Heart right ventricle (tissue), 16 donors: ENCODE measurements at regions not wholly inside any gene's neighbourhood (a gene's known extent, or its start where the extent isn't known, plus 50 kb on each side); places are given as distances from the start of the nearest gene placed in this dataset.

ENCODE experiments used
- ATAC-seq, 8 donors: fragments of 200-7000 bp; cut with Tn5 transposase; one replicate each; pipeline ENCODE4 v1.9.1; 2020; ENCODE audit warnings: mild to moderate bottlenecking in 8 of 8, moderate library complexity in 8 of 8, moderate number of reproducible peaks in 1 of 8
- DNase-seq, 2 donors: peaks; one replicate each; pipeline ENCODE4 v3.0.0-alpha.2; 2020
- H3K27ac ChIP-seq, 10 donors: fragments of 200-600 bp; sonication (generic) in 2 of 10; one replicate each; pipeline versions ENCODE4 v1.5.0 to v1.8.0; 2020 to 2022; ENCODE audit warnings: mild to moderate bottlenecking in 3 of 10
- H3K27me3 ChIP-seq, 7 donors: fragments of 200-600 bp; one replicate each; pipeline ENCODE4 v1.8.0; 2021 to 2022; ENCODE audit warnings: mild to moderate bottlenecking in 2 of 7
- H3K36me3 ChIP-seq, 9 donors: fragments of 200-600 bp; sonication (generic) in 1 of 9; one replicate each; pipeline versions ENCODE4 v1.5.0 to v1.8.0; 2020 to 2022; ENCODE audit warnings: mild to moderate bottlenecking in 2 of 9
- H3K4me1 ChIP-seq, 9 donors: fragments of 200-600 bp; sonication (generic) in 1 of 9; one replicate each; pipeline versions ENCODE4 v1.5.0 to v1.8.0; 2020 to 2022; ENCODE audit warnings: mild to moderate bottlenecking in 4 of 9
- H3K4me3 ChIP-seq, 10 donors: fragments of 200-600 bp; sonication (generic) in 2 of 10; one replicate each; pipeline versions ENCODE4 v1.5.0 to v1.8.0; 2020 to 2022; ENCODE audit warnings: mild to moderate bottlenecking in 7 of 10, moderate library complexity in 2 of 10
- H3K9me3 ChIP-seq, 11 donors: fragments of 200-600 bp in 10 of 11; sonication (generic) in 2 of 11; one replicate each; pipeline versions ENCODE4 v1.5.0 to v1.8.0; 2013 to 2022; ENCODE audit warnings: mild to moderate bottlenecking in 2 of 11, control low read depth in 1 of 11, moderate library complexity in 1 of 11
- WGBS, 2 donors: extraction: QIAGEN DNeasy Blood & Tissue Kit; methylation state at CpG; one replicate each; pipeline ENCODE4 v1.1.7; 2013; ENCODE audit warnings: inconsistent platforms in 1 of 2; 5-methylcytosine and 5-hydroxymethylcytosine counted together
- intact Hi-C, 10 donors: fragments of 100-400 bp; cut with DNase I; formaldehyde crosslinking; loops; one replicate each; pipeline versions ENCODE4 v1.11.1 to v1.14.2; 2022
- TF ChIP-seq, protein P1 (sequence below), 9 donors: fragments of 200-600 bp; sonication (generic) in 2 of 9; IDR thresholded peaks; one replicate each; pipeline versions ENCODE4 v1.5.0 to v1.8.0; 2021 to 2022; ENCODE audit warnings: antibody characterized with exemption in 9 of 9, mild to moderate bottlenecking in 5 of 9, moderate library complexity in 1 of 9
- donor health status: Arrhythmogenic right ventricular cardiomyopathy.
- donor health status: ischemic (EF 13 %, LVEDD 7.1; RV severe dilation, severe dysfunction).
- donor health status: healthy with polysubstance abuse.
- donor health status: DM: no; HTN: yes; CAD: no.
- donor health status: DM: no; HTN: no; CAD: no.
- donor health status: ischemic (EF 25% LVEDD 6.9; RV normal size, moderate dysfunction).
- donor health status: ischemic (EF 25% LVEDD 5.7; RV mildly dilated, moderate dysfunction).
- donor health status: healthy.
- donor health status: DM: yes; HTN: yes; CAD: no.
- donor health status: Ischemic cardiomyopathy.
- donor health status: ischemic (EF 35%, LVEDD 5.7; RV mildly dilated, moderate dysfunction).
- donor health status: nonischemic (EF 11% LVEDD 7.7; RV severe dilation, severe dysfunction).
- donor health status: DM: yes; HTN: yes; CAD: no.
- donor health status: PGD.
- donor health status: ischemic (EF 29% LVEDD 5.4; RV normal size, mild dysfunction).
- donor health status: nonischemic (EF 23%, LVEDD 6.1; RV moderate dilation, normal function).

- Histone ChIP-seq H3K4me1 (peaks cover 0 to 4% (median 0%) of the 10 kb centered on the region in 9 donors), H3K27me3 (no peaks in the 10 kb centered on the region), H3K9me3 (peaks cover 0 to 7% (median 0%) of the 10 kb centered on the region in 11 donors), H3K4me3 (no peak overlapping the region), H3K36me3 (no peaks in the 10 kb centered on the region), H3K27ac (no peak overlapping the region)
- DNase-seq = no peak
- intact Hi-C loops = no loop called here
- no peak for ATAC-seq
- TF ChIP-seq, protein P1, sequence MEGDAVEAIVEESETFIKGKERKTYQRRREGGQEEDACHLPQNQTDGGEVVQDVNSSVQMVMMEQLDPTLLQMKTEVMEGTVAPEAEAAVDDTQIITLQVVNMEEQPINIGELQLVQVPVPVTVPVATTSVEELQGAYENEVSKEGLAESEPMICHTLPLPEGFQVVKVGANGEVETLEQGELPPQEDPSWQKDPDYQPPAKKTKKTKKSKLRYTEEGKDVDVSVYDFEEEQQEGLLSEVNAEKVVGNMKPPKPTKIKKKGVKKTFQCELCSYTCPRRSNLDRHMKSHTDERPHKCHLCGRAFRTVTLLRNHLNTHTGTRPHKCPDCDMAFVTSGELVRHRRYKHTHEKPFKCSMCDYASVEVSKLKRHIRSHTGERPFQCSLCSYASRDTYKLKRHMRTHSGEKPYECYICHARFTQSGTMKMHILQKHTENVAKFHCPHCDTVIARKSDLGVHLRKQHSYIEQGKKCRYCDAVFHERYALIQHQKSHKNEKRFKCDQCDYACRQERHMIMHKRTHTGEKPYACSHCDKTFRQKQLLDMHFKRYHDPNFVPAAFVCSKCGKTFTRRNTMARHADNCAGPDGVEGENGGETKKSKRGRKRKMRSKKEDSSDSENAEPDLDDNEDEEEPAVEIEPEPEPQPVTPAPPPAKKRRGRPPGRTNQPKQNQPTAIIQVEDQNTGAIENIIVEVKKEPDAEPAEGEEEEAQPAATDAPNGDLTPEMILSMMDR (IDR thresholded peaks at IDR 0.05) = no peak
Measured at GRCh38 chr12:91902860-91903683, 242.6 kb downstream of the BTG1 start.

GRCh38 chr12:91901381-91902074 is 244.1 kb downstream of the BTG1 start:
- ATAC-seq (no peak), DNase-seq (no peak)
- WGBS, 2 donors = 93 to 94% methylated on average over 3 of the region's 3 CpGs
- intact Hi-C loops = no loop called here
- Histone ChIP-seq H3K36me3 (no peaks in the 10 kb centered on the region), H3K9me3 (peaks cover 0 to 7% (median 0%) of the 10 kb centered on the region in 11 donors), H3K27ac (no peak overlapping the region), H3K4me1 (peaks cover 0 to 14% (median 2%) of the 10 kb centered on the region in 9 donors), H3K27me3 (no peaks in the 10 kb centered on the region), H3K4me3 (no peak overlapping the region)
- TF ChIP-seq, protein P1 (IDR thresholded peaks at IDR 0.05) = no peak

DNA sequence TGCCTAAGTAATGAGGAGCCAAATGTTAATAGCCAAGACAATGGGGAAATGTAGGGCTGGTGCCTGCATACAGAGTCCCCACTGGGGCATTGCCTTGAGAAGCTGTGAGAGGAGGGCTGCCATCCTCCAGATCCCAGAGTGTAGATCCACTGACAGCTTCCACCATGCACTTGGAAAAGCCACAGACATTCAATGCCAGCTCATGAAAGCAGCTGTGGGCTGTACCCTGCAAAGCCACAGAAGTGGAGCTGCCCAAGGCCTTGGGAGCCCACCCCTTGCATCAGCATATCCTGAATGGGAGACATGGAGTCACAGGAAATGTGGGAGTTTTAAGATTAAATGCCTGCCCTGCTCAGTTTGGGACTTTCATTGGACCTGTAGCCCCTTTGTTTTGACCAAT is 244.7 kb downstream of the BTG1 start:
- Histone ChIP-seq H3K4me1 (peaks cover 0 to 20% (median 5%) of the 10 kb centered on the region in 9 donors), H3K36me3 (no peaks in the 10 kb centered on the region), H3K27ac (no peak overlapping the region), H3K27me3 (no peaks in the 10 kb centered on the region), H3K4me3 (no peak overlapping the region), H3K9me3 (peaks cover 0 to 7% (median 0%) of the 10 kb centered on the region in 11 donors)
- ATAC-seq (no peak), DNase-seq (no peak)
- TF ChIP-seq, protein P1 (IDR thresholded peaks at IDR 0.05) = no peak
- intact Hi-C loops = no loop called here

- H3K4me1 ChIP-seq = peaks cover 0 to 21% (median 5%) of the 10 kb centered on the region in 9 donors
Measured at GRCh38 chr12:91899056-91899455, 246.6 kb downstream of the BTG1 start.

More at GRCh38 chr12:91899056-91899455, 246.6 kb downstream of the BTG1 start:
- WGBS, 2 donors = 13 to 21% methylated on average over 1 of the region's 1 CpG
- Histone ChIP-seq H3K27ac (no peak overlapping the region), H3K27me3 (no peaks in the 10 kb centered on the region), H3K4me3 (no peak overlapping the region), H3K9me3 (peaks cover 0 to 7% (median 0%) of the 10 kb centered on the region in 11 donors), H3K36me3 (no peaks in the 10 kb centered on the region)
- TF ChIP-seq, protein P1 (IDR thresholded peaks at IDR 0.05) = no peak
- ATAC-seq = no peak
- intact Hi-C loops = no loop called here
- no peak for DNase-seq
